ENCODE measurements at regions not wholly inside any gene's neighbourhood (a gene's known extent, or its start where the extent isn't known, plus 50 kb on each side); places are given as distances from the start of the nearest gene placed in this dataset.

- H3K36me3 Mint-ChIP-seq = no peaks in the 10 kb centered on the region
- no peaks in the 10 kb centered on the region for H3K27me3 ChIP-seq (ENCODE audit: control insufficient read depth in 2 of 2, insufficient read depth in 2 of 2, low read length in 2 of 2)
- no peak overlapping the region for H3K27ac ChIP-seq (ENCODE audit: low read depth in 1 of 2, low read length in 2 of 2)
- no peak overlapping the region for H2AFZ ChIP-seq (ENCODE audit: insufficient read depth, low read depth, low read length, poor library complexity, severe bottlenecking)
- no peak overlapping the region for H3K4me2 ChIP-seq (replicated peaks; ENCODE audit: extremely low read depth, low read length, poor library complexity, severe bottlenecking)
- H3K36me3 ChIP-seq (replicated peaks in 1 of 2; ENCODE audit: control insufficient read depth in 1 of 2, insufficient read depth in 2 of 2, low read length in 2 of 2) = no peaks in the 10 kb centered on the region
- peaks cover 0 to 2% (median 1%) of the 10 kb centered on the region in 3 donors for H3K27me3 Mint-ChIP-seq (ENCODE audit: low read depth in 3 of 3)
- no peak for TF ChIP-seq CTCF (IDR thresholded peaks at IDR 0.05)
- DNase-seq = no peak
- H3K9ac ChIP-seq (ENCODE audit: insufficient read depth, low read length, poor library complexity, severe bottlenecking) = no peak overlapping the region
- no peak overlapping the region for H3K4me3 Mint-ChIP-seq
- H3K9me3 ChIP-seq (replicated peaks in 1 of 2; ENCODE audit: control insufficient read depth in 1 of 2, insufficient read depth in 1 of 2, low read length in 2 of 2) = peaks cover 8% of the 10 kb centered on the region in 2 donors
- no peak overlapping the region for H3K27ac Mint-ChIP-seq
- peaks cover 5 to 19% (median 15%) of the 10 kb centered on the region in 7 donors for H3K9me3 Mint-ChIP-seq
- H3K4me1 Mint-ChIP-seq = no peaks in the 10 kb centered on the region
- no peaks in the 10 kb centered on the region for H3K4me1 ChIP-seq (ENCODE audit: control insufficient read depth in 1 of 2, insufficient read depth in 2 of 2, low read length in 2 of 2)
- no peaks in the 10 kb centered on the region for H3K79me2 ChIP-seq (ENCODE audit: insufficient read depth, low read length)
- intact Hi-C loops (cut with micrococcal nuclease) = no loop called here
- WGBS (ENCODE audit: insufficient coverage) = 77% methylated on average over 4 of the region's 4 CpGs
- H3K4me3 ChIP-seq (replicated peaks in 1 of 3; ENCODE audit: low read depth in 2 of 3, low read length in 3 of 3) = no peak overlapping the region
- H4K20me1 ChIP-seq (ENCODE audit: insufficient read depth, low read length) = no peaks in the 10 kb centered on the region
Measured at GRCh38 chr3:135393898-135394525, 571.5 kb upstream of the PPP2R3A start.

- no peaks in the 10 kb centered on the region for H3K27me3 ChIP-seq (ENCODE audit: control insufficient read depth in 2 of 2, insufficient read depth in 2 of 2, low read length in 2 of 2)
- Mint-ChIP-seq H3K4me3 (no peak overlapping the region), H3K27ac (no peak overlapping the region), H3K4me1 (no peaks in the 10 kb centered on the region), H3K9me3 (peaks cover 0 to 6% (median 0%) of the 10 kb centered on the region in 7 donors), H3K36me3 (no peaks in the 10 kb centered on the region), H3K27me3 (ENCODE audit: low read depth in 3 of 3) (peaks cover 0 to 1% (median 0%) of the 10 kb centered on the region in 3 donors)
- no peak for TF ChIP-seq CTCF (IDR thresholded peaks at IDR 0.05)
- no peak overlapping the region for H2AFZ ChIP-seq (ENCODE audit: insufficient read depth, low read depth, low read length, poor library complexity, severe bottlenecking)
- H3K4me3 ChIP-seq (replicated peaks in 1 of 3; ENCODE audit: low read depth in 2 of 3, low read length in 3 of 3) = no peak overlapping the region
- 91% methylated on average over 2 of the region's 2 CpGs for WGBS (ENCODE audit: insufficient coverage)
- intact Hi-C loops (cut with micrococcal nuclease) = no loop called here
- H3K9me3 ChIP-seq (replicated peaks in 1 of 2; ENCODE audit: control insufficient read depth in 1 of 2, insufficient read depth in 1 of 2, low read length in 2 of 2) = no peaks in the 10 kb centered on the region
- H3K79me2 ChIP-seq (ENCODE audit: insufficient read depth, low read length) = no peaks in the 10 kb centered on the region
- no peaks in the 10 kb centered on the region for H4K20me1 ChIP-seq (ENCODE audit: insufficient read depth, low read length)
- H3K4me1 ChIP-seq (ENCODE audit: control insufficient read depth in 1 of 2, insufficient read depth in 2 of 2, low read length in 2 of 2) = no peaks in the 10 kb centered on the region
- H3K9ac ChIP-seq (ENCODE audit: insufficient read depth, low read length, poor library complexity, severe bottlenecking) = no peak overlapping the region
- no peak overlapping the region for H3K4me2 ChIP-seq (replicated peaks; ENCODE audit: extremely low read depth, low read length, poor library complexity, severe bottlenecking)
- no peak for DNase-seq
- no peak overlapping the region for H3K27ac ChIP-seq (ENCODE audit: low read depth in 1 of 2, low read length in 2 of 2)
- H3K36me3 ChIP-seq (replicated peaks in 1 of 2; ENCODE audit: control insufficient read depth in 1 of 2, insufficient read depth in 2 of 2, low read length in 2 of 2) = no peaks in the 10 kb centered on the region
Measured at GRCh38 chr3:135412475-135412874, 553.1 kb upstream of the PPP2R3A start.
